HEK293T (cell line): ENCODE measurements at regions not wholly inside any gene's neighbourhood (a gene's known extent, or its start where the extent isn't known, plus 50 kb on each side); places are given as distances from the start of the nearest gene placed in this dataset.
"Not testable (repeated sequence)": the region's sequence is repeated elsewhere in the genome, so short reads cannot be mapped to it uniquely, and the experiment has no call there.

Experiments
- CTCF ChIA-PET: fragments of 350-600 bp; formaldehyde crosslinking; extraction: SDS; loops from one replicate; lab custom pipeline; 2021; ENCODE audit warnings: antibody characterized with exemption, inconsistent platforms; lab: Yijun Ruan, JAX
- POLR2A ChIA-PET: fragments of 350-600 bp; formaldehyde crosslinking; extraction: SDS; loops from one replicate; lab custom pipeline; 2020; ENCODE audit warnings: antibody characterized with exemption, inconsistent platforms; lab: Yijun Ruan, JAX
- DNase-seq: peaks from one replicate; pipeline ENCODE4 v3.0.0; 2012; ENCODE audit warnings: mixed read lengths; ENCODE audit errors: extremely low spot score
- ARNT ChIP-seq: fragments of 450-650 bp; IDR thresholded peaks from 2 replicates; pipeline ENCODE4 v1.6.1; 2017; ENCODE audit warnings: mild to moderate bottlenecking
- BHLHE40 ChIP-seq: fragments of 450-650 bp; IDR thresholded peaks from 2 replicates; pipeline ENCODE4 v1.6.1; 2016; ENCODE audit warnings: mild to moderate bottlenecking, moderate library complexity, borderline replicate concordance
- CTBP1 ChIP-seq: fragments of 450-650 bp; IDR thresholded peaks from 2 replicates; pipeline ENCODE4 v1.6.1; 2016; ENCODE audit warnings: borderline replicate concordance
- ELF4 ChIP-seq: fragments of 450-650 bp; IDR thresholded peaks from 2 replicates; pipeline ENCODE4 v1.6.1; 2017; ENCODE audit warnings: antibody characterized with exemption
- FOXA1 ChIP-seq: fragments of 450-650 bp; IDR thresholded peaks from 2 replicates; pipeline ENCODE4 v1.6.1; 2016; ENCODE audit warnings: mild to moderate bottlenecking
- FOXK2 ChIP-seq: fragments of 450-650 bp; IDR thresholded peaks from 2 replicates; pipeline ENCODE4 v1.6.1; 2016; ENCODE audit warnings: mild to moderate bottlenecking
- FOXM1 ChIP-seq: fragments of 450-650 bp; IDR thresholded peaks from 2 replicates; pipeline ENCODE4 v1.6.1; 2017; ENCODE audit warnings: mild to moderate bottlenecking, borderline replicate concordance
- HDGF ChIP-seq: fragments of 450-650 bp; IDR thresholded peaks from 2 replicates; pipeline ENCODE4 v1.6.1; 2017; ENCODE audit warnings: antibody characterized with exemption, borderline replicate concordance
- L3MBTL2 ChIP-seq: fragments of 450-650 bp; conservative IDR thresholded peaks from 2 replicates; pipeline ENCODE4 v1.6.1; 2016; ENCODE audit warnings: mild to moderate bottlenecking
- LEF1 ChIP-seq: fragments of 450-650 bp; IDR thresholded peaks from 2 replicates; pipeline ENCODE4 v1.6.1; 2017; ENCODE audit warnings: mild to moderate bottlenecking, borderline replicate concordance
- NFRKB ChIP-seq: fragments of 450-650 bp; IDR thresholded peaks from 2 replicates; pipeline ENCODE4 v1.6.1; 2016; ENCODE audit warnings: mild to moderate bottlenecking, moderate library complexity
- SP1 ChIP-seq: fragments of 450-650 bp; IDR thresholded peaks from 2 replicates; pipeline ENCODE4 v1.6.1; 2017
- SUZ12 ChIP-seq: fragments of 450-650 bp; IDR thresholded peaks from 2 replicates; pipeline ENCODE4 v1.6.1; 2016; ENCODE audit warnings: mild to moderate bottlenecking
- TARDBP ChIP-seq: fragments of 450-650 bp; IDR thresholded peaks from 2 replicates; pipeline ENCODE4 v1.6.1; 2016
- ZNF384 ChIP-seq: fragments of 450-650 bp; IDR thresholded peaks from 2 replicates; pipeline ENCODE4 v1.6.1; 2016
- TF ChIP-seq, protein P1 (sequence below): fragments of 450-650 bp; IDR thresholded peaks from 2 replicates; pipeline ENCODE4 v1.6.1; 2016

DNA sequence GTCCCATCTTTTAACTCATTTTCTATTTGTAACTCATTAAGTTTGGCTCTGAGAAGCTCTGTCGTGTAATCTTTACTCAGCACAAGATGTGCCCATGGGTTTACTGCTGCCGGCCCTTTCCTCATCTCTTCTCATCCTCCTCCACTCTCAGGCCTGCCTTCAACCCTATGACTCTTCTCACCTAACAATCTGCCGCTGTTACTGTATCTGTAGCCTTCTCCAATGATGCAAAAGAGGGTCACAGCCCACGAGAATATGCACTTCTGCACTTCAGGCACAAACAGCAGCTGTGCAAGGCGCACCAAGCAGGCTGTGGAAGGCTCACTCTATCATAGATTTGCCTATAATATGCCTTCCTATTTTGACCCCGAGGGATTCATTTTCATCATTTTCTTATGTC, 546.5 kb upstream of the GALNTL6 start:
- ChIA-PET CTCF (no interaction called here), POLR2A (no interaction called here)
- no peak for DNase-seq
- TF ChIP-seq LEF1 (no peak), ZNF384 (no peak), FOXM1 (no peak), FOXA1 (no peak), SP1 (no peak), ELF4 (no peak), NFRKB (no peak), L3MBTL2 (no peak), SUZ12 (no peak), ARNT (no peak), HDGF (no peak), FOXK2 (no peak), BHLHE40 (no peak), CTBP1 (no peak)
- TF ChIP-seq, protein P1, sequence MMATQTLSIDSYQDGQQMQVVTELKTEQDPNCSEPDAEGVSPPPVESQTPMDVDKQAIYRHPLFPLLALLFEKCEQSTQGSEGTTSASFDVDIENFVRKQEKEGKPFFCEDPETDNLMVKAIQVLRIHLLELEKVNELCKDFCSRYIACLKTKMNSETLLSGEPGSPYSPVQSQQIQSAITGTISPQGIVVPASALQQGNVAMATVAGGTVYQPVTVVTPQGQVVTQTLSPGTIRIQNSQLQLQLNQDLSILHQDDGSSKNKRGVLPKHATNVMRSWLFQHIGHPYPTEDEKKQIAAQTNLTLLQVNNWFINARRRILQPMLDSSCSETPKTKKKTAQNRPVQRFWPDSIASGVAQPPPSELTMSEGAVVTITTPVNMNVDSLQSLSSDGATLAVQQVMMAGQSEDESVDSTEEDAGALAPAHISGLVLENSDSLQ = no peak

DNA sequence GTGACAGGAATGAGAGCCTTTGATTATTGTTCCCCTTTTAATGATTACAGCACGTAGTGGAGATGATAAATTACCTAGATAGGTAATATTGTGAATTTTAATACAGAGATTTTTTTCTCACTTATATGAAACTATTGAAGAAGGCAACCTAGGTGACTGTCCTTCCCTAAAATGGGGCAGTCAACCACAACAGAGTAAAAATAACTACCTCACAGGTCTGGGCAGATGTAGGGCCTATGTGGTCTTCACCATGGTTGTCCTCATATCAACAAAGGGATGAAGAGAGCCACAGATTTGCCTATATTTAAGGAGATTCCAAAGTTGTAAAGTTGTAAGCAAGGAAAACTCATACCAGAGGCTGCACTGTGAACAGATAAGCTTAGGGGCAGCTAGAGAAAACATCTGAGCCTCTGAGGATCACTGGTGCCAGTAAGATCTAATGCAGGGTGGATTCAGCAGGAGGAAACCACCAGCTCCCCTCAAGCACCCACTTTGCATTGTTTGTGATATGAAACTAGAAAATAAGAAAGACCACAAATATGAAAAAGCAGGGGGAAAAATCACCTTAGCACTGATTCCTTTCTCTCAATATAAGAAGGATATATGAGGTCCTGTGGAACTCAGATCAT, 547.9 kb upstream of the GALNTL6 start:
- no peak for DNase-seq
- CTCF ChIA-PET = no interaction called here
- no peak for TF ChIP-seq LEF1
- TF ChIP-seq NFRKB = no peak
- TF ChIP-seq ELF4 = no peak
- no peak for TF ChIP-seq ARNT
- TF ChIP-seq BHLHE40 = no peak
- POLR2A ChIA-PET = no interaction called here

DNA sequence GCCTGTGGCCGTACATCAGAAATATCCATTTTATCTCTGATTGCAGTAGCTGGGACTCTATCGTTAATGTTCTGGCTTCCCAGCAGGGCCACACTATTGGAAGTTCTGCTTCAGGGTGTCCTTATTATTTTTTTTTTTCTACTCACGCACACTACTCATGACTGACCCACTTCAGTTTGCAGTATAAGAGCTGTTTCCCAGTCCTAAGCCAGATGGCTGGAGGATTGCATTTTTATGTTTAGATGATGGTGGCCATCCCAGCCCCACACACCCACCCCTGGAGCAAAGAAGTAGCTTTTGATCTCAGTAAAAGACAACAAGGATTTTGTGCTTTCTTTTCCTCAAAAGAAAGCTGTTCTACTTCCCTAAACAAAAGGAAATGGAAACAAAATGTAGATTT, 557.0 kb upstream of the GALNTL6 start:
- no peak for DNase-seq
- ChIA-PET POLR2A (no interaction called here), CTCF (no interaction called here)
- TF ChIP-seq BHLHE40 = no peak
- no peak for TF ChIP-seq FOXK2
- no peak for TF ChIP-seq SUZ12
- TF ChIP-seq ZNF384 = no peak
- no peak for TF ChIP-seq LEF1
- no peak for TF ChIP-seq FOXM1
- no peak for TF ChIP-seq NFRKB
- no peak for TF ChIP-seq FOXA1
- no peak for TF ChIP-seq ELF4
- no peak for TF ChIP-seq CTBP1

DNA sequence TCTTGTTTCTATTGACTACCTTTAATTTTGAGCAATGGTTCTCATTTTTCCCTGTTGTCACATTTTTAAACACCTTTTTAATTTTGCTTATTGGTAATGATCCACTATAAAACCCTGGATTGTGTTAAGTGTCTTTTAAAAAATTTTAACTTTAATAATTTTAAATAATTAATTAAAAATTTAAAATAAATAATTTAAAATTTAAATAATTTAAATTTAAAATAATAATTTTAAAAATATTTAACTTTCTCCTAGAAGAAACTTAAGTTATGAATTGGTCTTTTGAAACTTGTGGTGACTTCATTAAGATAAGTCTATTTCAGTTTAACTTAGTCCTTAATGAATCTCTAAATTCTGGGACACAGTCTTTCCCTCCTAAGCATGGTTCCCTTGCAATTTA, 566.3 kb upstream of the GALNTL6 start:
- TF ChIP-seq HDGF (no peak), TARDBP (no peak), CTBP1 (no peak), NFRKB (no peak), SP1 (no peak), BHLHE40 (no peak), LEF1 (no peak), FOXA1 (no peak), FOXK2 (no peak), ELF4 (no peak), ZNF384 (no peak), L3MBTL2 (no peak), SUZ12 (no peak), ARNT (no peak), FOXM1 (no peak)
- TF ChIP-seq, protein P1 = no peak
- CTCF ChIA-PET = no interaction called here
- DNase-seq = no peak
- POLR2A ChIA-PET = no interaction called here

DNA sequence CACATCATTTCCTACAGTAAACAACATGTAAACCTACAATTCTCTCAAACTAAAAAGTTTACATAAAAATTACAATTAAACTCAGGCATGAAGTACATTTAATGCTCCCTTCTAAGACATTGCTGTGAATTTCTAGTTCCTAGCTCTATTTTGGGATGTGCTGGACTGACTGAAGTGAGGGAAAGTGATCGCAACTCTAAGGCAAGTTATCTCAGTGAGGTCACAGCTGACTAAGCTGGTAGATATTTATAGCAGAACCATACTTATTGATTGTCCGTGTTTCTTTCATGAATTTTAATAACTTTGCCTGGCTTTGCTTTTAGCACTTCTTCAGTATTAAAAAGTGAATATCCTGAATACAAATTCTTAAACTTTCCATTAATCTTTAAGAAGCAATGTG, 570.4 kb upstream of the GALNTL6 start:
- TF ChIP-seq L3MBTL2 (no peak), FOXA1 (no peak), HDGF (no peak), ZNF384 (no peak), FOXK2 (no peak), ARNT (no peak), SP1 (no peak), ELF4 (no peak), TARDBP (no peak), SUZ12 (no peak)
- CTCF ChIA-PET = interaction anchor here (0.6 kb wide), 1 partner anchor 11 kb away, joined by 3 read pairs; no protein-coding TSS in a partner anchor
- POLR2A ChIA-PET = no interaction called here
- DNase-seq = no peak

DNA sequence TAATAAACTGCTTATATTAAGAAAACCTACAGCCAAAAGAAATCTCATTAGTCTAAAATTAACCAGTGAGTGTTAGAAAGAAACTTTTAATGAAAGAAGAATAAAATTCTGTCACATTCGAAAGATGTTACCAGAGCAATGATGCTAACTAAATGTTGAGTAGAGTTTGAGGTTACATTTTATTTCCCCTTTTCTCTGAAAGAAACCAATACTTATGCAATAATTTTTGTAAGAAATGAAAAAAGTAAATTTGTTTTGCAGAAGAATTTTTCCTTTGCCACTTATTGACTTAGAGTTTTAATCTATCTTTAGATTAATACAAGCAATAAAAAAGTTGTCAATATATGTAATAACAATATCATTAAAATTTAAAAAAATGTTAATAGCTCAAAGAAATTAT, 574.0 kb upstream of the GALNTL6 start:
- POLR2A ChIA-PET = no interaction called here
- CTCF ChIA-PET = no interaction called here
- no peak for DNase-seq
- TF ChIP-seq ARNT (no peak), LEF1 (no peak), FOXK2 (no peak), FOXA1 (no peak), ELF4 (no peak), ZNF384 (no peak), FOXM1 (no peak), L3MBTL2 (no peak), NFRKB (no peak), HDGF (no peak), BHLHE40 (no peak), CTBP1 (no peak), TARDBP (no peak)
- TF ChIP-seq, protein P1 = no peak

DNA sequence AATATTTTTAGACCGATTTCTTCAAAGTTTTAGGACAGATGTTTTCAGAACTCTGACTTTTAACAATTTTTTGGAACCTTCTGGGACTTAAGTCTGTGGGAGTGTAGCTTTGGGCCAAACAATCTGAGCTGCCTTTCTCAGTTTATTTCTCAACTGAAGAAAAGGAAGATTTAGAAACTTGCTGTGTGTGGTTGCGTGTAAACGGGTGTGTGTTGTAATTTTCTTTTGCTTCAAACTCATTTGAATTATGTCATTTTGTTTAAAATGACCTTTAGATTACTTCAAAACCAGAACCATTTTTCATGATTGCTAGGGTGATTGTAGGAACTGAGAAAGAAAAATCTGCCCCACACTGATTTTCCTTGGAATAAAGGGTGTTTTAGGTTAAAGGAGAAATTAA, 577.7 kb upstream of the GALNTL6 start:
- CTCF ChIA-PET = no interaction called here
- DNase-seq = no peak
- POLR2A ChIA-PET = no interaction called here
- TF ChIP-seq ARNT (no peak), LEF1 (no peak), FOXK2 (no peak), SP1 (no peak), CTBP1 (no peak), NFRKB (no peak), TARDBP (no peak), BHLHE40 (no peak), FOXM1 (no peak), FOXA1 (no peak), ELF4 (no peak)
- TF ChIP-seq, protein P1 = no peak

DNA sequence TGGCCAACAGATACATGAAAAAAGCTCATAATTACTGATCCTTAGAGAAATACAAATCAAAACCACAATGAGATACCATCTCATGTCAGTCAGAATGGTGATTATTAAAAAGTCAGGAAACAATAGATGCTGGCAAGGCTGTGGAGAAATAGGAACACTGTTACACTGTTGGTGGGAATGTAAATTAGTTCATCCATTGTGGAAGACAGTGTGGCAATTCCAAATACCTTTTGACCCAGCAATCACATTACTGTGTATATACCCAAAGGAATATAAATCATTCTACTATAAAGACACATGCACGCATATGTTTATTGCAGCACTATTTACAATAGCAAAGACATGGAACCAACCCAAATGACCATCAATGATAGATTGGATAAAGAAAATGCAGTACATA, 583.9 kb upstream of the GALNTL6 start:
- DNase-seq, CTCF ChIA-PET, POLR2A ChIA-PET: not testable (repeated sequence)
